CD14-positive monocyte (primary cell): ENCODE measurements at regions not wholly inside any gene's neighbourhood (a gene's known extent, or its start where the extent isn't known, plus 50 kb on each side); places are given as distances from the start of the nearest gene placed in this dataset.

Source experiments
- DNase-seq, 3 donors: peaks; one replicate each; pipeline ENCODE4 v3.0.0-alpha.2; 2011 to 2022
- H2AFZ ChIP-seq: 2 replicates; pipeline ENCODE4 v1.6.0; 2012; ENCODE audit warnings: mild to moderate bottlenecking, low read depth, low read length, inconsistent platforms; ENCODE audit not compliant: insufficient read depth, poor library complexity, severe bottlenecking
- H3K27ac ChIP-seq, 2 donors: 1 replicate in 1 of 2; 2 replicates in 1 of 2; pipeline ENCODE4 v1.5.1; 2012 to 2013; ENCODE audit warnings: low read length in 2 of 2, control low read depth in 1 of 2, inconsistent platforms in 1 of 2, low read depth in 1 of 2, mild to moderate bottlenecking in 1 of 2
- H3K27me3 ChIP-seq, 2 donors: one replicate each; pipeline versions ENCODE4 v1.6.0 to v1.6.1; 2011 to 2013; ENCODE audit warnings: low read length in 2 of 2; ENCODE audit not compliant: control insufficient read depth in 2 of 2, insufficient read depth in 2 of 2
- H3K36me3 ChIP-seq, 2 donors: replicated peaks in 1 of 2; 1 replicate in 1 of 2; 2 replicates in 1 of 2; pipeline versions ENCODE4 v1.5.1 to v1.6.1; 2012 to 2013; ENCODE audit warnings: low read length in 2 of 2, control low read depth in 1 of 2, inconsistent platforms in 1 of 2, mild to moderate bottlenecking in 1 of 2; ENCODE audit not compliant: insufficient read depth in 2 of 2, control insufficient read depth in 1 of 2
- H3K4me1 ChIP-seq, 2 donors: 1 replicate in 1 of 2; 2 replicates in 1 of 2; pipeline versions ENCODE4 v1.5.1 to v1.6.1; 2012 to 2013; ENCODE audit warnings: low read length in 2 of 2, control low read depth in 1 of 2, inconsistent platforms in 1 of 2, mild to moderate bottlenecking in 1 of 2, moderate library complexity in 1 of 2; ENCODE audit not compliant: insufficient read depth in 2 of 2, control insufficient read depth in 1 of 2
- H3K4me2 ChIP-seq: replicated peaks from 2 replicates; pipeline ENCODE3; 2012; ENCODE audit warnings: low read length, moderate library complexity, mild to moderate bottlenecking; ENCODE audit not compliant: poor library complexity, severe bottlenecking; ENCODE audit errors: extremely low read depth
- H3K4me3 ChIP-seq, 3 experiments: fragments of 200-600 bp in 1 of 3; sonication (generic) in 1 of 3; replicated peaks in 1 of 3; 1 replicate in 2 of 3; 2 replicates in 1 of 3; pipeline ENCODE4 v1.5.1; 2011 to 2013; ENCODE audit warnings: low read length in 3 of 3, mild to moderate bottlenecking in 3 of 3, control low read depth in 2 of 3, low read depth in 2 of 3, inconsistent platforms in 1 of 3, moderate library complexity in 1 of 3
- H3K79me2 ChIP-seq: 2 replicates; pipeline ENCODE4 v1.6.0; 2012; ENCODE audit warnings: mild to moderate bottlenecking, control low read depth, inconsistent platforms, low read length, moderate library complexity; ENCODE audit not compliant: insufficient read depth
- H3K9ac ChIP-seq: 2 replicates; pipeline ENCODE4 v1.6.0; 2017; ENCODE audit warnings: low read length, mild to moderate bottlenecking; ENCODE audit not compliant: insufficient read depth, poor library complexity, severe bottlenecking
- H3K9me3 ChIP-seq, 2 donors: replicated peaks in 1 of 2; 1 replicate in 1 of 2; 2 replicates in 1 of 2; pipeline versions ENCODE4 v1.5.1 to v1.6.1; 2012 to 2013; ENCODE audit warnings: low read length in 2 of 2, control low read depth in 1 of 2; ENCODE audit not compliant: control insufficient read depth in 1 of 2, insufficient read depth in 1 of 2
- H4K20me1 ChIP-seq: 2 replicates; pipeline ENCODE4 v1.6.0; 2012; ENCODE audit warnings: mild to moderate bottlenecking, low read length, control low read depth, moderate library complexity; ENCODE audit not compliant: insufficient read depth
- H3K27ac Mint-ChIP-seq, 7 donors: one replicate each; pipeline ENCODE4 v1.8.0; 2020; ENCODE audit warnings: mild to moderate bottlenecking in 7 of 7, mixed read lengths in 7 of 7, moderate library complexity in 6 of 7, inconsistent platforms in 2 of 7
- H3K27me3 Mint-ChIP-seq, 3 donors: one replicate each; pipeline ENCODE4 v1.8.0; 2021 to 2022; ENCODE audit warnings: low read depth in 3 of 3, mild to moderate bottlenecking in 3 of 3, mixed read lengths in 3 of 3, moderate library complexity in 3 of 3, inconsistent platforms in 1 of 3
- H3K36me3 Mint-ChIP-seq, 2 donors: one replicate each; pipeline ENCODE4 v1.8.0; 2020; ENCODE audit warnings: mixed read lengths in 2 of 2, inconsistent platforms in 1 of 2, mild to moderate bottlenecking in 1 of 2
- H3K4me1 Mint-ChIP-seq: one replicate; pipeline ENCODE4 v1.8.0; 2020; ENCODE audit warnings: mild to moderate bottlenecking, mixed read lengths
- H3K4me3 Mint-ChIP-seq, 2 donors: one replicate each; pipeline ENCODE4 v1.8.0; 2020; ENCODE audit warnings: mild to moderate bottlenecking in 2 of 2, mixed read lengths in 2 of 2, moderate library complexity in 1 of 2
- H3K9me3 Mint-ChIP-seq, 7 donors: one replicate each; pipeline ENCODE4 v1.8.0; 2020 to 2022; ENCODE audit warnings: mixed read lengths in 7 of 7, mild to moderate bottlenecking in 6 of 7, moderate library complexity in 6 of 7, inconsistent platforms in 2 of 7
- CTCF ChIP-seq: fragments of 200-600 bp; IDR thresholded peaks from one replicate; pipeline ENCODE4 v1.8.0; 2022; ENCODE audit warnings: antibody characterized with exemption, mild to moderate bottlenecking
- WGBS: methylation state at CpG from one replicate; pipeline ENCODE4 v1.1.5; 2013; ENCODE audit warnings: missing lambda C conversion rate; ENCODE audit not compliant: insufficient coverage; 5-methylcytosine and 5-hydroxymethylcytosine counted together
- intact Hi-C, 2 donors: fragments of 100-400 bp; cut with micrococcal nuclease; formaldehyde crosslinking; loops; one replicate each; pipeline versions ENCODE4 v1.15.0 to v1.15.1; 2023

GRCh38 chr16:86894925-86895324 lies 316.6 kb downstream of the FOXL1 start:
- Mint-ChIP-seq H3K4me3 (no peak overlapping the region), H3K27ac (peak overlapping the region in 1 of 7 donors; percentile 31), H3K27me3 (peaks cover 3 to 12% (median 7%) of the 10 kb centered on the region in 3 donors), H3K36me3 (no peaks in the 10 kb centered on the region), H3K9me3 (peaks cover 0 to 2% (median 0%) of the 10 kb centered on the region in 7 donors), H3K4me1 (no peaks in the 10 kb centered on the region)
- H3K4me3 ChIP-seq, result no peak overlapping the region
- no peaks in the 10 kb centered on the region for H3K36me3 ChIP-seq
- no peak overlapping the region for H2AFZ ChIP-seq
- H3K9ac ChIP-seq, result no peak overlapping the region
- intact Hi-C loops, result no loop called here
- no peaks in the 10 kb centered on the region for H3K4me1 ChIP-seq
- no peak for TF ChIP-seq CTCF
- no peak overlapping the region for H3K27ac ChIP-seq
- no peaks in the 10 kb centered on the region for H3K79me2 ChIP-seq
- WGBS, result 87% methylated on average over 15 of the region's 15 CpGs
- no peak overlapping the region for H3K4me2 ChIP-seq
- H4K20me1 ChIP-seq, result no peaks in the 10 kb centered on the region
- no peak for DNase-seq
- no peaks in the 10 kb centered on the region for H3K27me3 ChIP-seq
- H3K9me3 ChIP-seq, result no peaks in the 10 kb centered on the region

- peaks cover 3 to 12% (median 7%) of the 10 kb centered on the region in 3 donors for H3K27me3 Mint-ChIP-seq
- Histone ChIP-seq H3K9ac (no peak overlapping the region), H2AFZ (no peak overlapping the region), H3K4me2 (no peak overlapping the region), H4K20me1 (no peaks in the 10 kb centered on the region), H3K9me3 (no peaks in the 10 kb centered on the region), H3K79me2 (no peaks in the 10 kb centered on the region), H3K27me3 (no peaks in the 10 kb centered on the region), H3K27ac (no peak overlapping the region), H3K4me1 (no peaks in the 10 kb centered on the region), H3K36me3 (no peaks in the 10 kb centered on the region), H3K4me3 (no peak overlapping the region)
- H3K4me3 Mint-ChIP-seq, result no peak overlapping the region
- no peak for TF ChIP-seq CTCF
- WGBS, result 54% methylated on average over 8 of the region's 11 CpGs
- no peak overlapping the region for H3K27ac Mint-ChIP-seq
- peaks cover 0 to 2% (median 0%) of the 10 kb centered on the region in 7 donors for H3K9me3 Mint-ChIP-seq
- H3K4me1 Mint-ChIP-seq, result no peaks in the 10 kb centered on the region
- no peaks in the 10 kb centered on the region for H3K36me3 Mint-ChIP-seq
- intact Hi-C loops, result no loop called here
- no peak for DNase-seq
Observed at GRCh38 chr16:86895606-86896005, 317.3 kb downstream of the FOXL1 start.
